Fibroblast of upper back skin (primary cell): ENCODE measurements at regions not wholly inside any gene's neighbourhood (a gene's known extent, or its start where the extent isn't known, plus 50 kb on each side); places are given as distances from the start of the nearest gene placed in this dataset.
"Not testable (repeated sequence)": the region's sequence is repeated elsewhere in the genome, so short reads cannot be mapped to it uniquely, and the experiment has no call there.

Source experiments
- DNase-seq: peaks from one replicate; pipeline ENCODE4 v3.0.0-alpha.2; 2013

- DNase-seq = no peak
Measured at GRCh38 chr7:29619111-29619510, 55.5 kb downstream of the PRR15 start.

DNA sequence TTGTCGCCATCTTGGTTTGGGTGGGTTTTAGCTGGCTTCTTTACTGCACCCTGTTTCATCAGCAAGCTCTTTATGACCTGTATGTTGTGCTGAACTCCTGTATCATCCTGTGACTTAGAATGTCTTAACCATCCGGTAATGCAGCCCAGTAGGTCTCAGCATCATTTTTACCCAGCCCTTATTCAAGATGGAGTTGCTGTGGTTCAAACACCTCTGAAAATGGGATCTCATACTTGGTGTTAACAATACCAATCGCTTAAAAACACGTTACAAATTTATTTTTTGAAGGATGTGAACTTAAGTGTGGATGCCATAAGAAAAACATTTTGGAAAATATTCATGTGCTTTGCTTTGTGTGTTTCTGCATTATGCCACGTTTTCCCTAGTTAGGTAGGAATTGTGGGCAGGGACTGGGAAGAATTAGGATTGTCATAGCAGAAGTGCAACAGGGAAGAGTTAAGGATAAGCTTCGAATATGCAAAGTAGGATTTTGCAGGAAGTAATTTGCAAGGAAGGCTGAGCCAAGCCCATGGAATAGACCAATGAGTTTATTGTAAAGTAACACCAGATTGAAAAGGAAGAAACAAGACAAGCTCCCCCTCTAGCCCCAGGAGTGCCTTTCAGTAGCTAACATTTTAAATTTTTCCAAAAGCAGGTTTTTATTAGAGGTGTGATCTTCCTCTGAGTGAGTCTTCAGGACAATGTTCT lies 56.4 kb downstream of the PRR15 start:
- no peak for DNase-seq

GRCh38 chr7:29620556-29620930 lies 56.9 kb downstream of the PRR15 start:
- no peak for DNase-seq

GRCh38 chr7:29622335-29623265 lies 59.0 kb downstream of the PRR15 start:
- peak; percentile 99 for DNase-seq

- DNase-seq = no peak
Measured at GRCh38 chr7:29623973-29624372, 60.3 kb downstream of the PRR15 start.

DNA sequence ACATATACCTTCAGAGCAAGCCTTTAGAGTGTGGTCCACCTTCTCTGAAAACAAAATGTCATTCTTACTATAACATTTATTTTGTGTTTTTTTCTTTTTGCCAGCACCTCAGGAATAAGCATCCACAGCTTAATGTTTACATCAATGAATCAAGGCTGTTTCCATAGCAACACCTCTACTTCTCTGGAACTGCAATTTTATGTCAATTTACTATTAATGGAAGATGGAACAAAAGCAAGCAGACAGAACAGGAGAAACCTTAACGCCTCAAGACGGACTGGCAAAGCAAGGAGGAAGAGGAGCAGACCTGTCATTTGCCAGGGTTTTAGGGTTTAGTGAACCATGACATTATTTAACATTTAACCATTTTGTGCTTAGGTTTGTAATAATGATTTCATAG lies 63.1 kb downstream of the PRR15 start:
- no peak for DNase-seq

- DNase-seq = no peak
Measured at GRCh38 chr7:29627631-29628030, 64.0 kb downstream of the PRR15 start.

GRCh38 chr7:29629507-29629906 lies 65.9 kb downstream of the PRR15 start:
- no peak for DNase-seq

GRCh38 chr7:29635067-29636008 lies 71.7 kb downstream of the PRR15 start:
- DNase-seq = peak; percentile 40

DNA sequence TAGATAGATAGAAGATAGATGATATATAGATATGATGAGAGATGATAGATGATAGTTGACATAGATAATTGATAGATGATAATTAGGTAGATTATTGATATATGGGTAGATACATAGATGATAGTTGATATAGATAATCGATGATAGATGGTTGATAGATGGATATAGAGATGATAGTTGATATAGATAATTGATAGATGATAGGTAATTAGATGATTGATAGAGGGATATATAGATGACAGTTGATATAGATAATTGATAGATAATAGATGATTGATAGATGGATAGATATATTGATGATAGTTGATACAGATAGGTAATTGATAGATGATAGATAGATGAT lies 72.3 kb downstream of the PRR15 start:
- DNase-seq = no peak

DNA sequence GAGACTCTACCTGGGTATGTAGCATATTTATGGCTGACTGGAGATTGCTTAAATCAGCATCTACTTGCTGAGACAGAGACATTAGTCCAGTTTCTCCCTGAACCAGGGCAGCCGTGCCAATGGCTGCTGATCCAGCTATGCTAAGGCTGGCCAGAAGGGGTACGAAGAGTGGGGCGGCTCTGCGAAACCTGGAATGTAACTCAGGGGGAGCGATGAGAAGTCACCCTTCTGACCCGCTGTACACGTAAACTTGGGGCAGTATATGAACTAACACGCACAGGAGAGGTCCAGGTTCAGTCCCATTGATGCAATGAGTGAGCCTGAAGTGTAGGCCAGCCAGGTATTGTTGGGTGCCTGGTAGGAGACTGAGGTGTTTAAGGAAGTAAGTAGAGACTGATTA lies 73.7 kb downstream of the PRR15 start:
- no peak for DNase-seq

- DNase-seq = not testable (repeated sequence)
Measured at GRCh38 chr7:29638841-29639240, 75.2 kb downstream of the PRR15 start.

- no peak for DNase-seq
Measured at GRCh38 chr7:29639386-29639785, 75.8 kb downstream of the PRR15 start.

- DNase-seq = no peak
Measured at GRCh38 chr7:29639886-29640595, 76.4 kb downstream of the PRR15 start.

- no peak for DNase-seq
Measured at GRCh38 chr7:29641651-29642050, 78.0 kb downstream of the PRR15 start.

DNA sequence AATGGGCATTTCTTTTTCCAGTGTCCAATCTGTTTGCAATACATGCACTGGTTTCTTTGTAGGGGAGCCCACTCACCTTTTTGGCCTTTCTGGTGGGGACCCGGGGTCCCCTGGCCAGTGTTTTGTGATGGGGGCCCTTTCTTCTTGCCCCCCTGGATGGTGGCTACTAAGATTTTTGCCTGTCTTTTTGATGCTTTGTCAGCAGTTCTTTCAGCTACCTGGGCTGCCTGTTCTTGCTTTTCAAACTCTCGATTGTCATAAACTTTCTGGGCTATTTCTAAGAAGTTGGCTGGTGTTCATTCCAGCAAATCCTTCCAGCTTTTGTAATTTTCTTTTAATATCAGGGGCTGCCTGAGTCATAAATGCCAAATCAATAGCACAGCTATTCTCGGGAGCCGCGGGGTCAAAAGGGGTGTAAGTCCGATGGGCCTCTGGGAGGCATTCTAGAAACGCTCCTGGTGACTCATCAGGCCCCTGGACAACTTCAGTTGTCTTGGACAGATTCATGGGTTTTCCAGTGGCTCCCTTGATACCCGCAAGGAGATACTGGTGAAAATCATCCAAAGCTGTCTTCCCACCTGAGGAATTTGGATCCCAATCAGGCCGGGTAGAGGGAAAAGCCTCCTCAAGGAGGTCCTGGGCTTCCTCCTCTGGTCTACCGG lies 79.0 kb downstream of the PRR15 start:
- peak; percentile 58 for DNase-seq

DNA sequence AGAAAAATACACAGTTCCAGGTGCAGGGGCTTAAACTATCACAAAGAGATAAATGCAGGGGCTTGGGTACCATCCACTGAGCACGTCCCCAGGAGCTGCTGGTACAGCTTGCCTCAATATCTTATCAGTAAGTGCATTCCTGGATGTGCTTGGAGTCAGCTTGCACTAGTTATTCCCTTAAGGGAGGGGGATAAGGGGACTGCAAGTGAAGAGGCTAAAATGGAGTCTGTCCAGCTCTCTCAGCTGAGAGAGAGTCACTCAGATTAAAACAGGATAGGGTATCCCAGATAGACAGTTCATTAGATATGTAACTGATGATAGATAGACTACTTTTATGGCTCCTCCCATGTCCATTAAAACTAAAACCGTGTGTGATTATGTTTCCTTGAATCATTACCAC lies 82.5 kb downstream of the PRR15 start:
- DNase-seq = not testable (repeated sequence)

DNA sequence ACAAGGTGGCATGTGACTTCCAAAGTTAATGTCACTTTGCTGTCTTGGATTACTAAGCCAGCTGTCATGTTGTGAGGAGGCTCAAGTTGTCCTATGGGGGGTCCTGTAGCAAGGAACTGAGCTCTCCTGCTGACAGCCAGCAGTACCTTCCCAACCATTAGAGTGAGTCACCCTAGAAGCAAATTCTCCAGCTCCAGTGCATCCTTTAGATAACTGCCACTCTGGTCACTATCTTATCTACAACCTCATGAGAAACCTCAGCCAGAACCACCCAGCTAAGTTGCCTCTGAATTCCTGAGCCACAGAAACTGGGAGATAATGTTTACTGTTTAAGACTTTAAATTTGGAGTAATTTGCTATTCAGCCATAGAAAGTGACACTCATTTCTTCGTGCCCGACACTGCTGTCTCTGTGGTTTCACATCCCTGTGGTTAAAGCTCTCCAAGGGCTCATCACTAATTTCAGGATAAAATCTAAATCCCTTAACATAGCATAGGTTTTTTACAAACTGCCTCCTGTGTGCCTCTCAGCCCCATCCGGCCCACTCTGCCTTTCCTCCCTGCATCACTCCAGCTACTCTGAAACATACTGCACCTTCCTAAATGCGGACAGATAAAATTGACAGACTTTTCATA lies 83.5 kb downstream of the PRR15 start:
- no peak for DNase-seq

DNA sequence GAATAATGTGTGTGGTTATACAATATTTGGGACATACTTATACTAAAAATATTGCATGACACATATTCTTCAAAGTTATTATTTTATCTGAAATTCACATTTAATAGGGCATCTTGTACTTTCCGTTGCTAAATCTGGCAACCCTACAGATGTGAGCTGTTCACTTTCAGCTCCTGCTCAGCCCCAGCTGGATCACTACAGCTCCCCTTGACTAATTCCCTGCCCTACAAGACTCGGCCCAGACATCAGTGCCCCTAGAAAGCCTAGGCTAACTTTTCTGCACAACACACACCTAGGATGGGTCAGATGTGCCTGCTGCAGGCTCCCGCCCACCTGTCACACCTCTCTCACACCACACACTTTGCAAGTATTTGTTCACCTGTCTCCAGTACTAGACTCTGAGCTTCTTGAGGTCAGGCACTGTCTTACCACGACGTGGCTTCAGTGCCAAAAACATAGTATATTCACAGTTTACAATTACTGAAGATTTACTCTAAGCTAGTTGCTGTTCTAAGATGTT lies 84.1 kb downstream of the PRR15 start:
- DNase-seq = not testable (repeated sequence)

- DNase-seq = no peak
Measured at GRCh38 chr7:29649028-29649716, 85.5 kb downstream of the PRR15 start.

- DNase-seq = no peak
Measured at GRCh38 chr7:29649876-29650275, 86.2 kb downstream of the PRR15 start.
